ENCODE measurements at regions not wholly inside any gene's neighbourhood (a gene's known extent, or its start where the extent isn't known, plus 50 kb on each side); places are given as distances from the start of the nearest gene placed in this dataset.

GRCh38 chr4:189377569-189377968, 563.1 kb upstream of the FRG1 start:
- H3K27ac ChIP-seq (ENCODE audit: low read depth, low read length), result no peak overlapping the region
- Mint-ChIP-seq H3K4me3 (no peak overlapping the region), H3K4me1 (no peaks in the 10 kb centered on the region), H3K27ac (no peak overlapping the region), H3K36me3 (ENCODE audit: low read depth) (no peaks in the 10 kb centered on the region), H3K9me3 (peaks cover 50% of the 10 kb centered on the region), H3K27me3 (ENCODE audit: insufficient read depth) (no peaks in the 10 kb centered on the region)
- no peaks in the 10 kb centered on the region for H3K4me1 ChIP-seq (ENCODE audit: control insufficient read depth, insufficient read depth, low read length)
- WGBS, 2 experiments (ENCODE audit: insufficient coverage in 1 of 2, insufficient read length in 1 of 2), result 90 to 95% methylated on average over 2 of the region's 2 CpGs
- no peaks in the 10 kb centered on the region for H3K9me3 ChIP-seq (ENCODE audit: control insufficient read depth, low read length)
- no peak overlapping the region for H3K9ac ChIP-seq (ENCODE audit: extremely low read depth, low read length, poor library complexity, severe bottlenecking)
- no peak for TF ChIP-seq CTCF (conservative IDR thresholded peaks at IDR 0.05)
- no peak overlapping the region for H3K4me3 ChIP-seq (ENCODE audit: low read length)
- DNase-seq, result no peak
- no peaks in the 10 kb centered on the region for H3K27me3 ChIP-seq (ENCODE audit: control insufficient read depth, insufficient read depth, low read length, poor library complexity, severe bottlenecking)
- no peaks in the 10 kb centered on the region for H3K36me3 ChIP-seq (ENCODE audit: control insufficient read depth, insufficient read depth, low read length)

DNA sequence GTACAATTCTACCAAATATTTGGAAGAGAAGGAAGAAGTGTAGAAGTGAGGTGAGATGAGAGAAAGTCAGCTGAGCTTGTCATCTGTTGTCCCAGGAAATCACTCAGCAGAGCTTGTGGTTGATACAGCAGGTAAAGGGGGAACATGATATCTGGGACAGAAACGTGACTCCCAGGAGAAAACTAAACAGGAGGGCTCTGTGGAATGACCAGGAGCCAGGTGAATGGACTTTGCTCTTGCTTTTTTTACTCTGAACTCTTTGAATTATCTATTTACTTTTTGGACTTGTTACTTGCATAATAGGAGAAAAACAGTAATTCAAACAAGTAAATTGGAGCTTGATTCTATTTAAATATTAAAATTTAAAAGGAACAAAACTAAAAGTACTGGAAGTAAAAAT, 555.6 kb upstream of the FRG1 start:
- DNase-seq, result no peak
- Histone ChIP-seq H3K4me3 (ENCODE audit: low read length) (no peak overlapping the region), H3K27ac (ENCODE audit: low read depth, low read length) (no peak overlapping the region), H3K27me3 (ENCODE audit: control insufficient read depth, insufficient read depth, low read length, poor library complexity, severe bottlenecking) (no peaks in the 10 kb centered on the region), H3K36me3 (ENCODE audit: control insufficient read depth, insufficient read depth, low read length) (no peaks in the 10 kb centered on the region), H3K9me3 (ENCODE audit: control insufficient read depth, low read length) (no peaks in the 10 kb centered on the region), H3K4me1 (ENCODE audit: control insufficient read depth, insufficient read depth, low read length) (no peaks in the 10 kb centered on the region), H3K9ac (ENCODE audit: extremely low read depth, low read length, poor library complexity, severe bottlenecking) (no peak overlapping the region)
- 68% methylated on average over 1 of the region's 1 CpG; no CpG with 5 or more reads in 1 of the 2 experiments for WGBS, 2 experiments (ENCODE audit: insufficient coverage in 1 of 2, insufficient read length in 1 of 2)
- no peaks in the 10 kb centered on the region for H3K4me1 Mint-ChIP-seq
- no peaks in the 10 kb centered on the region for H3K36me3 Mint-ChIP-seq (ENCODE audit: low read depth)
- H3K27me3 Mint-ChIP-seq (ENCODE audit: insufficient read depth), result no peaks in the 10 kb centered on the region
- no peak for TF ChIP-seq CTCF (conservative IDR thresholded peaks at IDR 0.05)
- no peak overlapping the region for H3K4me3 Mint-ChIP-seq
- peaks cover 42% of the 10 kb centered on the region for H3K9me3 Mint-ChIP-seq
- H3K27ac Mint-ChIP-seq, result no peak overlapping the region

DNA sequence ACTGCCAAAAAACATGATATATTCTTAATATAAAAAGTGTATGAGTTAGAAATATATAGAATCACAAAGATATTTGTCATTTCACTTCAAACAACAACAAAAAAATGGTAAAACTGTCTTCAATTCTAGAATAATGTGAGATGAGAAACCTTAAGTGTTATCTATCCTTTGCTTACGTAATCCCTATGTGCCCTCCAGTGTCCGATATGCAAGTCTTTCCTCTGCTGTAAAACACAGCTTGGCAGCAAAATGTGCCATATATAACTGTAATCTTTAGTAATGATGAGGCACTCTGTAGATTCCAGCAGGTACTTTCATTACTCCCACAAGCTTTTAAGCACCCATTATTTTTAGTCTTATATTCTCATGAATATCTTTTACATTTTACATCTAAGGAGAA, 555.1 kb upstream of the FRG1 start:
- H3K9ac ChIP-seq (ENCODE audit: extremely low read depth, low read length, poor library complexity, severe bottlenecking), result no peak overlapping the region
- no peak overlapping the region for H3K27ac Mint-ChIP-seq
- peaks cover 43% of the 10 kb centered on the region for H3K9me3 Mint-ChIP-seq
- H3K4me3 Mint-ChIP-seq, result no peak overlapping the region
- no peak for DNase-seq
- H3K27ac ChIP-seq (ENCODE audit: low read depth, low read length), result no peak overlapping the region
- H3K27me3 ChIP-seq (ENCODE audit: control insufficient read depth, insufficient read depth, low read length, poor library complexity, severe bottlenecking), result no peaks in the 10 kb centered on the region
- no peaks in the 10 kb centered on the region for H3K9me3 ChIP-seq (ENCODE audit: control insufficient read depth, low read length)
- H3K36me3 Mint-ChIP-seq (ENCODE audit: low read depth), result no peaks in the 10 kb centered on the region
- TF ChIP-seq CTCF (conservative IDR thresholded peaks at IDR 0.05), result no peak
- no peaks in the 10 kb centered on the region for H3K4me1 ChIP-seq (ENCODE audit: control insufficient read depth, insufficient read depth, low read length)
- no peak overlapping the region for H3K4me3 ChIP-seq (ENCODE audit: low read length)
- H3K36me3 ChIP-seq (ENCODE audit: control insufficient read depth, insufficient read depth, low read length), result no peaks in the 10 kb centered on the region
- WGBS, 2 experiments (ENCODE audit: insufficient coverage in 1 of 2, insufficient read length in 1 of 2), result 91 to 92% methylated on average over 2 of the region's 2 CpGs
- H3K27me3 Mint-ChIP-seq (ENCODE audit: insufficient read depth), result no peaks in the 10 kb centered on the region
- H3K4me1 Mint-ChIP-seq, result no peaks in the 10 kb centered on the region

Data from endodermal cell (in vitro differentiated cells).